CD14-positive monocyte (primary cell): ENCODE measurements at regions not wholly inside any gene's neighbourhood (a gene's known extent, or its start where the extent isn't known, plus 50 kb on each side); places are given as distances from the start of the nearest gene placed in this dataset.

ENCODE experiments used
- DNase-seq, 3 donors: peaks; one replicate each; pipeline ENCODE4 v3.0.0-alpha.2; 2011 to 2022
- H2AFZ ChIP-seq: 2 replicates; pipeline ENCODE4 v1.6.0; 2012; ENCODE audit warnings: mild to moderate bottlenecking, low read depth, low read length, inconsistent platforms; ENCODE audit not compliant: insufficient read depth, poor library complexity, severe bottlenecking
- H3K27ac ChIP-seq, 2 donors: 1 replicate in 1 of 2; 2 replicates in 1 of 2; pipeline ENCODE4 v1.5.1; 2012 to 2013; ENCODE audit warnings: low read length in 2 of 2, control low read depth in 1 of 2, inconsistent platforms in 1 of 2, low read depth in 1 of 2, mild to moderate bottlenecking in 1 of 2
- H3K27me3 ChIP-seq, 2 donors: one replicate each; pipeline versions ENCODE4 v1.6.0 to v1.6.1; 2011 to 2013; ENCODE audit warnings: low read length in 2 of 2; ENCODE audit not compliant: control insufficient read depth in 2 of 2, insufficient read depth in 2 of 2
- H3K36me3 ChIP-seq, 2 donors: replicated peaks in 1 of 2; 1 replicate in 1 of 2; 2 replicates in 1 of 2; pipeline versions ENCODE4 v1.5.1 to v1.6.1; 2012 to 2013; ENCODE audit warnings: low read length in 2 of 2, control low read depth in 1 of 2, inconsistent platforms in 1 of 2, mild to moderate bottlenecking in 1 of 2; ENCODE audit not compliant: insufficient read depth in 2 of 2, control insufficient read depth in 1 of 2
- H3K4me1 ChIP-seq, 2 donors: 1 replicate in 1 of 2; 2 replicates in 1 of 2; pipeline versions ENCODE4 v1.5.1 to v1.6.1; 2012 to 2013; ENCODE audit warnings: low read length in 2 of 2, control low read depth in 1 of 2, inconsistent platforms in 1 of 2, mild to moderate bottlenecking in 1 of 2, moderate library complexity in 1 of 2; ENCODE audit not compliant: insufficient read depth in 2 of 2, control insufficient read depth in 1 of 2
- H3K4me2 ChIP-seq: replicated peaks from 2 replicates; pipeline ENCODE3; 2012; ENCODE audit warnings: low read length, moderate library complexity, mild to moderate bottlenecking; ENCODE audit not compliant: poor library complexity, severe bottlenecking; ENCODE audit errors: extremely low read depth
- H3K4me3 ChIP-seq, 3 experiments: fragments of 200-600 bp in 1 of 3; sonication (generic) in 1 of 3; replicated peaks in 1 of 3; 1 replicate in 2 of 3; 2 replicates in 1 of 3; pipeline ENCODE4 v1.5.1; 2011 to 2013; ENCODE audit warnings: low read length in 3 of 3, mild to moderate bottlenecking in 3 of 3, control low read depth in 2 of 3, low read depth in 2 of 3, inconsistent platforms in 1 of 3, moderate library complexity in 1 of 3
- H3K79me2 ChIP-seq: 2 replicates; pipeline ENCODE4 v1.6.0; 2012; ENCODE audit warnings: mild to moderate bottlenecking, control low read depth, inconsistent platforms, low read length, moderate library complexity; ENCODE audit not compliant: insufficient read depth
- H3K9ac ChIP-seq: 2 replicates; pipeline ENCODE4 v1.6.0; 2017; ENCODE audit warnings: low read length, mild to moderate bottlenecking; ENCODE audit not compliant: insufficient read depth, poor library complexity, severe bottlenecking
- H3K9me3 ChIP-seq, 2 donors: replicated peaks in 1 of 2; 1 replicate in 1 of 2; 2 replicates in 1 of 2; pipeline versions ENCODE4 v1.5.1 to v1.6.1; 2012 to 2013; ENCODE audit warnings: low read length in 2 of 2, control low read depth in 1 of 2; ENCODE audit not compliant: control insufficient read depth in 1 of 2, insufficient read depth in 1 of 2
- H4K20me1 ChIP-seq: 2 replicates; pipeline ENCODE4 v1.6.0; 2012; ENCODE audit warnings: mild to moderate bottlenecking, low read length, control low read depth, moderate library complexity; ENCODE audit not compliant: insufficient read depth
- H3K27ac Mint-ChIP-seq, 7 donors: one replicate each; pipeline ENCODE4 v1.8.0; 2020; ENCODE audit warnings: mild to moderate bottlenecking in 7 of 7, mixed read lengths in 7 of 7, moderate library complexity in 6 of 7, inconsistent platforms in 2 of 7
- H3K27me3 Mint-ChIP-seq, 3 donors: one replicate each; pipeline ENCODE4 v1.8.0; 2021 to 2022; ENCODE audit warnings: low read depth in 3 of 3, mild to moderate bottlenecking in 3 of 3, mixed read lengths in 3 of 3, moderate library complexity in 3 of 3, inconsistent platforms in 1 of 3
- H3K36me3 Mint-ChIP-seq, 2 donors: one replicate each; pipeline ENCODE4 v1.8.0; 2020; ENCODE audit warnings: mixed read lengths in 2 of 2, inconsistent platforms in 1 of 2, mild to moderate bottlenecking in 1 of 2
- H3K4me1 Mint-ChIP-seq: one replicate; pipeline ENCODE4 v1.8.0; 2020; ENCODE audit warnings: mild to moderate bottlenecking, mixed read lengths
- H3K4me3 Mint-ChIP-seq, 2 donors: one replicate each; pipeline ENCODE4 v1.8.0; 2020; ENCODE audit warnings: mild to moderate bottlenecking in 2 of 2, mixed read lengths in 2 of 2, moderate library complexity in 1 of 2
- H3K9me3 Mint-ChIP-seq, 7 donors: one replicate each; pipeline ENCODE4 v1.8.0; 2020 to 2022; ENCODE audit warnings: mixed read lengths in 7 of 7, mild to moderate bottlenecking in 6 of 7, moderate library complexity in 6 of 7, inconsistent platforms in 2 of 7
- CTCF ChIP-seq: fragments of 200-600 bp; IDR thresholded peaks from one replicate; pipeline ENCODE4 v1.8.0; 2022; ENCODE audit warnings: antibody characterized with exemption, mild to moderate bottlenecking
- WGBS: methylation state at CpG from one replicate; pipeline ENCODE4 v1.1.5; 2013; ENCODE audit warnings: missing lambda C conversion rate; ENCODE audit not compliant: insufficient coverage; 5-methylcytosine and 5-hydroxymethylcytosine counted together
- intact Hi-C, 2 donors: fragments of 100-400 bp; cut with micrococcal nuclease; formaldehyde crosslinking; loops; one replicate each; pipeline versions ENCODE4 v1.15.0 to v1.15.1; 2023

- Histone ChIP-seq H3K4me3 (no peak overlapping the region), H3K27ac (no peak overlapping the region), H3K4me2 (no peak overlapping the region), H2AFZ (no peak overlapping the region), H3K79me2 (no peaks in the 10 kb centered on the region), H3K9ac (no peak overlapping the region), H3K4me1 (no peaks in the 10 kb centered on the region), H3K27me3 (no peaks in the 10 kb centered on the region), H3K9me3 (peaks cover 2 to 3% of the 10 kb centered on the region in 2 donors), H3K36me3 (no peaks in the 10 kb centered on the region), H4K20me1 (no peaks in the 10 kb centered on the region)
- H3K27me3 Mint-ChIP-seq = no peaks in the 10 kb centered on the region
- no peak overlapping the region for H3K4me3 Mint-ChIP-seq
- H3K9me3 Mint-ChIP-seq = peaks cover 0 to 6% (median 1%) of the 10 kb centered on the region in 7 donors
- H3K27ac Mint-ChIP-seq = no peak overlapping the region
- no peaks in the 10 kb centered on the region for H3K4me1 Mint-ChIP-seq
- DNase-seq = no peak
- no peaks in the 10 kb centered on the region for H3K36me3 Mint-ChIP-seq
- TF ChIP-seq CTCF = no peak
- intact Hi-C loops = no loop called here
Measured at GRCh38 chr3:31142139-31142538, 247.7 kb upstream of the GADL1 start.

- Histone ChIP-seq H3K9me3 (peaks cover 6 to 7% of the 10 kb centered on the region in 2 donors), H3K4me1 (no peaks in the 10 kb centered on the region), H3K4me3 (no peak overlapping the region), H4K20me1 (no peaks in the 10 kb centered on the region), H3K4me2 (no peak overlapping the region), H3K27ac (no peak overlapping the region), H3K27me3 (no peaks in the 10 kb centered on the region), H3K36me3 (no peaks in the 10 kb centered on the region), H3K9ac (no peak overlapping the region), H2AFZ (no peak overlapping the region), H3K79me2 (no peaks in the 10 kb centered on the region)
- Mint-ChIP-seq H3K4me1 (no peaks in the 10 kb centered on the region), H3K9me3 (peaks cover 2 to 10% (median 5%) of the 10 kb centered on the region in 7 donors), H3K4me3 (no peak overlapping the region), H3K27ac (peak overlapping the region in 1 of 7 donors; percentile 51), H3K27me3 (no peaks in the 10 kb centered on the region), H3K36me3 (no peaks in the 10 kb centered on the region)
- 90% methylated on average over 2 of the region's 3 CpGs for WGBS
- no peak for TF ChIP-seq CTCF
- no peak for DNase-seq
- intact Hi-C loops = no loop called here
Measured at GRCh38 chr3:31142543-31142942, 248.1 kb upstream of the GADL1 start.
